Stimulated activated CD4-positive, alpha-beta T cell treated with anti-CD3 and anti-CD28 coated beads, TNF-alpha, amount 100 ng/mL, for 4 hours (primary cell): ENCODE measurements at regions not wholly inside any gene's neighbourhood (a gene's known extent, or its start where the extent isn't known, plus 50 kb on each side); places are given as distances from the start of the nearest gene placed in this dataset.

ENCODE experiments used
- DNase-seq, 3 experiments: peaks; one replicate each; pipeline ENCODE4 v3.0.0-alpha.2; 2020; ENCODE audit warnings: low read depth in 3 of 3

DNA sequence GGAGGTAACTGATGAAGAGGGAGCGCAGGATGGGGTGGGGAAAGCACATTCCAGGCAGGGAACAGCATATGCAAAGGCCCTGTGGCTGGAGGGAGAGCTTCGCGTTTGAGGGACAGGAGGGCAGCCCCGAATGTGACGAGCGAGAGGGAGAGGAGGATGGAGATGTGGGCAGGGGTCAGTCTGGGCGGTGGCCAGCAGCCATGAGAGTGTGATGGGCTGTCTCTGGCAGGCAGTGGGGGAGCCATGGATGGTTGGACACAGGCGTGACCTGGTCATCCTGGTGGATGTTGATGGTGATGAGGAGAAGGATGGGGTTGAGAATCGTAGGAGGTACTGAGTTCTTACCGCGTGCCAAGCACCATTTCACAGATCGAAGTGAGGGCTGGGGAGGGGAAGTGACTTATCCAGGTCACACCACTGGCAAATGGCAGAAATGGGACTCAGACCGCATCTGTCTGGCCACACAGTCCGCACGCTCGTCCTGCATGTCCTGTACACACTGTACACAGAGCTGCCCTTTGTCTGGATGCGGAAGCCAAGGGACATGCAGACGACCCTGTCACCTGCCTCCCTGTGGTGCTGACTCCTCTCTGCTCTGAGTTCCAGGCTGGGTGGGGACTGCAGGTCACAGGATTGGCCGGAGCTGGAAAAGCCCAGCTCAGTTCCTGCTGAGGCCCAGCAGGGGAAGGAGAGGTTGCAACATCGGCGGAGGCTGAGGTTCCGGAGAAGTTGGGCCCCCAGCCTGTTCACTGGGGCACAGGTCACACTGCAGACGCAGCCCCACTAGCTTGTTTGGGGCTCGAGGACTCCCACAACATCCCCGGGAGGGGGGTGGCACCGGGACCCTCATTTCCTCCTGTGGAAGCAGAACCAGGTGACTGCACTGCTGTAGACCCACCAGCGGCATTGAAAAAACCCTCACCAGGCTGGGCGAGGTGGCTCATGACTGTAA lies 165.6 kb upstream of the IER5L start:
- DNase-seq = no peak

DNA sequence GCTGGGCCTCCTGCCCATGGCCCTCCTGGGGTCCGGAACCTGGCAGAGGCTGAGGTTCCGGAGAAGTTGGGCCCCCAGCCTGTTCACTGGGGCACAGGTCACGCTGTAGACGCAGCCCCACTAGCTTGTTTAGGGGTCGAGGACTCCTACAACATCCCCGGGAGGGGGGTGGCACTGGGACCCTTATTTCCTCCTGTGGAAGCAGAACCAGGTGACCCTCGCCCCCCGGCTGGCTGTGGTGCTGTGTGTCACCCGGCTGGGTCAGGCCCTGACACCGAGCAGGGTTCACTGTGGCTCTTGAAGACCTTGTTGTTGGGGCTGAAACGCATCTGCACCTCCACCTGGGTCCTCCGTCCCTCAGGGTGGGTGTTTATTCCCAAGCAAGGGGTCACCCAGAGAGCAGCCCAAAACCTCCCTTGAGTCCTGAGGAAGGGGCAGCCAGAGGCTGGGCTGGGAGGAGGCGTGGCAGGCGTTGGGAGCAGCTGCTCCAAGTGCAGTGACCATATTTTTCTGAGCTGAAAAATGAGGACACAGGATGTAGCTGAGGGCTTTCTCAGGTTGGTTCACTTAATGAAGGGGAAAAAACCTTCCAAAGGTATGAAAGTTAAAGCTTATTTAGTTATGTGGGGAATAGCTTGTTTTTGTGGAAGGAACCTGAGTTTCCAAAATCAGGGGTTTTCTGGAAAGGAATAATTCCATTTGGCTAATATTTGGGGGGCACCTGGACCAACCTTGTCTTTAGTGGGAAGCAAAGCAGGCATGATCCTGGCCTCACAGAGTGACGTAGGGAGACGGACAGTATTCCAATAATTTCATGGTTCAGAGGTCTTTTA lies 164.7 kb upstream of the IER5L start:
- DNase-seq = no peak

DNA sequence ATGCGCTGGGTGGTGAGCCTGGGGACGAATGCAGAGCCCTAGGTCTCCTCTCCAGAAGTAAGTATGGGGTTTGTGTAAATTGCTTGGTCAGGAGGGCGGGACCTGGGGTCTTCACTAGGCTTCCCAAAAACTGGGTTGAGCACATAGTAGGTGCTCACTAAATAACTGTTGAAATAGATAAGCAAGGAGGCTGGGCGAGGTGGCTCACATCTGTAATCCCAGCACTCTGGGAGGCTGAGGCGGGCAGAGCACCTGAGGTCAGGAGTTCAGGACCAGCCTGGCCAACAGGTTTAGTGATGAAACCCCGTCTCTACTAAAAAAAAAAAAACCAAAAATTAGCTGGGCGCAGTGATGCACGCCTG lies 163.9 kb upstream of the IER5L start:
- no peak for DNase-seq

DNA sequence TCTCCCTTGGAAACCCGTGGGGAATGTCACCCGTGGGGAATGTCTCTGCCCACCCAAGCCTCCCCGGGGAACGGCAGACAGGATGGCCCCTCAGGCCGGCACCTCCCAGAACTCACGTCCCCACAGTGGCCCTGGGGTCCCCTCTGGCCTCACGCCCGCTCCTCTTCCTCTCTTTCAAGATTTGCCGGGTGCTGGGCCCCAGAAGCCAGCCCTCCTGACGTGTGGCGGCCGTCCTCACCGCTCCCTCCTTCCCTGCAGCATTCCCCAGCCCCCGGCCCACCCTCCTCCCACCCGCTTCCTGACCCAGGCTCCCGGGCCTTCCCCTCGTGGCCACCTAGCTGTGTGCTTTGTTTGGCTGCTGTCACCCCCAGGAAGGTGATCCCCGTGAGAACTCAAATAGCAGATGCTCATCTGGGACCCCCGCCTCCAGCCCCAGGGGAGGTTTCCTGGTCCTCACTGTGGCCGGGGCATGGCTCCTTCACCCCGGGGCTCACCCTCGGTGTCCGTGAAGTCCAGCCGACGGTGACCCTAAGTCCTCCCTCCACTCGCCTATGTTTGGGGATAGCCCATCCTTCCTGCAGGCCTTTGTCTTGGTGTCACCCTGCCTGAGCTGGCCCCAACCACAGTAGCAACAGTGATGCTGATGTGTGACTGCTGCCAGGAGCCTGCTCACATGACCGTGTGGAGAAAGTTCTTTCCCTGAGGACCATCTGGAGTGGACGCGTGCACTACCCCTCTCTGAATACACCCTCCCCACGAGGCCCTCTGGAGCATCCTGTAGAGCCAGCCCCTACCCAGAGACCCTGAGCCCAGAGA lies 163.3 kb upstream of the IER5L start:
- no peak for DNase-seq

DNA sequence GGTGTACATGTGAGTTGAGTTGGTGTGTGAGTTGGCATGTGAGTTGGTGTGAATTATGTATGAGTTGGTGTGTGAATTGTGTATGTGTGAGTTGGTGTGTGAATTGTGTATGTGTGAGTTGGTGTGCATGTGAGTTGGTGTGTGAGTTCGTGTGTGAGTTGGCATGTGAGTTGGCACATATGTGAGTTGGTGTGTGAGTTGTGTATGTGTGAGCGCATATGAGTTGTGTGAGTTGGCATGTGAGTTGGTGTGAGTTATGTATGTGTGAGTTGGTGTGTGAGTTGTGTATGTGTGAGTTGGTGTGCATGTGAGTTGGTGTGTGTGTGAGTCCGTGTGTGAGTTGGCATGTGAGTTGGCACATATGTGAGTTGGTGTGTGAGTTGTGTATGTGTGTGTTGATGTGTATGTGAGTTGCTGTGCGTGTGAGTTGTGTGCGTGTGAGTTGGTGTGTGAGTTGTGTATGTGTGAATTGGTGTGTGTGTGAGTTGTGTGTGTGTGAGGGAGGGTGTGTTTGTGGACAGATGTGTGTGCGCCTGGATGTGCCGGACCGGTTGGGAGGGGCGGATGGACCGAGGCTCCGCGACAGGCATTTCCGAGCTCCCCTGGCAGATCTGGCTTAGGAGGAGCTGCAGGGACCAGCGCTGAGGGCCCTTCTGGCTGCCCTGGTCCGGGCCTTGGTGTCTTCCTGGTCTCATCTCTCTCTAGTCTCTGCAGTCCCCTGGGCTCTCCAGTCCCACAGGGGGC lies 162.5 kb upstream of the IER5L start:
- no peak for DNase-seq

DNA sequence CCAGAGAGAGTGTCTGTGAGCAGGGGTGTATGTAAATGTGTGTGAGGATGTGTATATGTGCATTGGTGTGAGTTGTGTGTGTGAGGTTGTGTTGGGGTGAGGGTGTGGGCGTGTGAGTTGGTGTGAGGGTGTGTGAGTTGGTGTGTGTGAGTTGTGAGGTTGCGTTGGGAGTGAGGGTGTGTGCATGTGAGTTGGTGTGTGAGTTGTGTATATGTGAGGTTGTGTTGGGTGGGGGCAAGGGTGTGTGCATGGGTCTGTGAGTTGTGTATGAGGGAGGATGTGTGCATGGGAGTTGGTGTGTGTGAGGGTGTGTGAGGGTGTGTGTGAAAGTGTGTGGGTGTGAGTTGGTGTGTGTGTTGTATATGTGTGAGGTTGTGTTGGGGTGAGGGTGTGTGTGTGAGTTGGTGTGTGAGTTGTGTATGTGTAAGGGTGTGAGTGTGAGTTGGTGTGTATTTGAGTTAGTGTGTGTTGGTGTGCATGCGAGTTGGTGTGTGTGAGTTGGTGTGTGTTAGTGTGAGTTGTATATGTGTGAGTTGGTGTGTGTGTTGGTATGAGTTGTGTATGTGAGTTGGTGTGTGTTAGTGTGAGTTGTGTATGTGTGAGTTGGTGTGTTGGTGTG lies 161.6 kb upstream of the IER5L start:
- DNase-seq = no peak

DNA sequence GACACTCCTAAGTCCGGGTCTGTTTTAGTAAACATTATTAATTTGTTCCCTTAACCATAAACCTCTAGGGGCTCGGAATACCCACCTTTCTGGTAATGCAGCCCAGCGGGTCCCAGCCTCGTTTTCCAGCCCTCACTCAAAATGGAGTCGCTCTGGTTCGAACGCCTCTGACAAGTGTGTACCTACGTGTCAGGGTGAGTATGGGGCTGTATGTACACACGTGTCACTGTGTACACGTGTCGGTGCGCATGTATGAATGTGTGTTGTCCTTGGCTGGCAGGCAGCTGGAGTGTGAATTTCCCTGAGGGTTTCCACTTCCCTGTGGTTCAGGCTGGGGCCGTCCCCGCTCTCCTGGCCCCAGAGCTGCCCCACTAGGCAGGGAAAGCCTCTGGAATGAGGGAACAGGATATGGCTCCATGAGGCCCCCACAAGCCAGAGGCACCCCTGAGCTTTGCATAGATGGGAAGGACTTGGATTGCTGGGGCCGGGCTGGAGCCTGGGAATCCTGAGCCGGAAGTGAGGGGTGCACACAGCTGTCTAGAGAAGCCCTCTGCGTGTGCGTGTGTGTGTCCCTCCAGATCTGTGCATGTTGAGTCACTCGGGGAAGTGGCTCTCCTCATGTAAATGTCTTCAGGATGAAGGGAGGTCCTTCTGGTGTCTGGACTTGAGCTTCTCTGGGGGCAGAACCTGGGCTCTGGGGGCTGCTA lies 160.8 kb upstream of the IER5L start:
- no peak for DNase-seq

DNA sequence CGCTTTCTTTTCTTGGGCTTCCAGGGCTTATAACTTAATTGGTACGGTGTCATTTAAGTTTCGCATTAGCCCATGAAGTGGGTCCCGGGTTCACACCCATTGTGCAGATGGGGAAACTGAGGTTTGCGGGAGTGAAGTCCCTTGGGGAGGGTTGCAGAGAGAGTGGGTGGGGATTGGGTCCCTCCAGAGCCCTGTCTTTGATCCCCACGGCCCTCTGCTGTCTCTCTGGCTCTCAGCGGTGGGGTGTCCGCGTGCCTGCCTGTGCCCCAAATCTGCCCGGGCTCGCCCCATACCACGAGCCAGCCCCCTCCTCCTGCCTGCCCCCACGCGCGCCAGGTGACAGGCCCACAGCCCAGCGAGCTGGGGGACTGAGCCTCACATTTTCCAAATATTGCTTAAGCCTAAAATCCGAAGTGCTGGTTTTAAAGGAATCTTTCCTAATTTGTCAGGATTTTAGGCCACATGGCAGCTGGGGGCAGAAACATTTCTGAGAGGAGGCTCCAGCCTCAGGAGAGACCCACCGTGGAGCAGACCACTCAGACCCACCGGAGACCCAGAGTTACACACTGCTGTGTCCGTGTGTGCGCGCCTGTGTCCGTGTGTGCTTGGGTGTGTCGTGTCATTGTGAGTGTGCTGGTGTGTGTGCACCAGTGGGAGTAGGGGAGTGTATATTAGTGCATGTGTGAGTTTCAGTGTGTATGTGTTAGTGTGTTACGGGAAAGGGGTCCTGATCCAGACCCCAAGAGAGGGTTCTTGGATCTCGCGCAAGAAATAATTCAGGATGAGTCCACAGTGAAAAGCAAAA lies 159.5 kb upstream of the IER5L start:
- DNase-seq = no peak

DNA sequence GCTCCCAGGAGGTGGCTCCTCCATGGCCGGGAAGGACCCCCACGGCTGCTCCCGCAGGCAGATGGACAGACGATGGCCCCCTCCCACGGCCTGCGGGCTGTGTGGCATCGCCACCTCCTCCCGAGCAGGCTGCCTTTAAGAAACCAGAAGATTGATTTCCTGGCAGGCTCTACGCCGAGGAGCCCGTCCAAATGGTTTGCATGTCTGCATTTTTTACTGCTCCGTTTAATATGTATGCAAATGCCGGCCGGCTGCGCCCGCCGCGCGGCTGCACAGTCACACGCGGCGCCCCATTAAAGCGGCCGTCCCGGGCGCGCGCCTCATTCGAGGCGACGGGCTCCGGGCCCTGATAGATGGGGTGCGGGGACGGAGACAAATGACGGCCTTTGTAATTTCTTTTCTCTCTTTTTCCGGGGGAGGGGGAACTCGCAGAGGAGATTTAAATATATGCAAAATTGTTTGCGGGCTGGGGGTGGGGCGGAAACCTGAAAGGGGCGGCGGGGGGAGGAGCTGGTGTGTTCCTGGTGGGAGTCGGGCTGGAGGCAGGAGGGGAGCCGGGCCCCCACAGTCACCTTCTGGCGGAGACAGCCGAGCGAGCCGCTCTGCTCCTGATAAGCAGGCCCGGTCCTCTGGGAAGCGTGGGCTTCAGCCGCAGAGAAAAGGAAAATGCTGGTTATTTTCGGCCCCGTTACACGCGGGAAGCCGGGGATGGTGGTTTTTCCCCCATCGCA lies 158.7 kb upstream of the IER5L start:
- no peak for DNase-seq

DNA sequence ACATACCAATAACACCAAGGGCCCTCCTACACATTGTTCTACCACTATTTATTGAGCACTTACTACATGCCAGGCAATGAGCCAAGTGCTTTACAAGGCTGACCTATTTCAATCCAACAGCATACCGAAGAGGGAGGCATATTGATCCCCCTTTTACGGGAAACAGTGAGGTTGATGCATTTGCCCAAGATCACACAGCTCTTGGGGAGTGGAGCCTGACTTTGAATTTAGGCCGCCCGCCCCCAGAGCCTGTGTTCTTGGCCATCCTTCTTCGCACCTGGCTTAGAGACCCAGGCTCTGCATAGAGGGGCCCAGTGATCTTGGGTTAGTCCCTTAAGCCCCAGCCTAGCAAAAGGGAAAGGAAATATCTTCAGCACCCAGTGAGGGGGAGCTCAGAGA lies 158.1 kb upstream of the IER5L start:
- no peak for DNase-seq

DNA sequence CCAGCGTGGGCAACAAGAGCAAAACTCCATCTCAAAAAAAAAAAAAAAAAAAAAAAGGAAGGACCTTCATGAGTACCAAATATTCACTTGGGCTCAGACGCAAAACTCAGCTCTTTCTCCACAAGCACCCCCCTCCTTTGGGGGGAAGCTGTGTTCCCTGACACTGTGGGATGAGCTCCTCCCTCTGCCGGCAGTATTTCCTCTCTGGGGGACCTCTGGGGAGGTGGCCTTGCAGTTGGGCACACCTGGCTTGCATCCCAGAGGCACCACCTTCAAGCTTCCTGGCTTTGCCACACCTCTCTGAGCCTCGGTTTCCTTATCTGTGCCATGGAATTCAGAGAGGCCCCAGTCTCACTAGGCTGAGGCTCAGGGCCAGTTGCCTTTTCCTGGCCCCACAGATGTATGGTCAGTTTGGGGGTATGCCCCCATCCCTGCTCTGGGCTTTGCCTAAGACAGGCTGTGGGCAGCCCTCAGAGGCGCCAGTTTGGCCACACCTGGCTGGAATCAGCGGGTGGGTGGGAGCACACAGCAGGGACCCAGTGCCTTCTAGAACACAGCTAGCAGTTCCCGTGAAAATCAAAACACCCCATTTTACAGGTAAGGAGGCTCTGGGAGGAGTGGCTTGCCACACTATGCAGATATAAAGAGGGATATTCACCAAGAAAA lies 157.5 kb upstream of the IER5L start:
- DNase-seq = no peak

DNA sequence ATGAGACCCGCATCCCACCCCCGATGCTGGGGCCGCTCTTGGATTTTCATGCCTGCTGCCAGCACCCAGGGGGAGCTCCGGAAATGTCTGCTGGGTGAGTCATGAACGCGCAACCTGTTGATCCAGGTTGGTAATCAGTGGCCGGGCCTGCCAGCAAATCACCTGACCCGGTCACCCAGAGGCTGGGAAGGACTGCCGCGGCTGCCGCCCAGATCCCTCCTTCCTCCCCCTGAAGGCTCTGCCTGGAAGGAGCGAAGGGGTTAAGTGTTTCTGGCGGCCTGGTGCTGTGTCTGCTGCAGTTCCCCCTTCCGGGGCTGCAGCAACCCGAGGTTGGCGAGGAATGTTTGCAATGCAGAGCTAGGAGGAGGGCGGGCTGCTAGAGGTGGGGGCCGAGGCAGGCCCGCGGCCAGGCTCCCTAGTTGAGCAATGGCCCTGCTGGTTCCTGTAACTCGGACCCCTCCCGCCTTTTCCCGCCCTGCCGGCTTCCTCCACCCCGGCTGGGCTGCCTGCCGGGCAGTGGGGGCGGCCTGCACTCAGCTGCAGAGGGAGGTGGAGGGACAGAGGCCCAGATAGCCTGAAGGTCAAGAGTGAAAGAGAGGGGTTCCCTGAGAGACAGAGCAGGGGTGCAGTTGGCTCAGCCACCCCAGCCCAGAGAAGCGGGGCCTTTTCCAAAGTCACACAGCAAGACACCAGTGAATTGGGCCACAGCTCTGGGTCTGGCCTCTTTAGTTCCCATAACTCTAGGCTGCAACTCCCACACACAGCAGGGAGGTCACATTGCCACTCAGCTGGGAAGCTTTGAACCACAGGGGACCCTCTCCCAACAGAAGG lies 156.3 kb upstream of the IER5L start:
- no peak for DNase-seq

DNA sequence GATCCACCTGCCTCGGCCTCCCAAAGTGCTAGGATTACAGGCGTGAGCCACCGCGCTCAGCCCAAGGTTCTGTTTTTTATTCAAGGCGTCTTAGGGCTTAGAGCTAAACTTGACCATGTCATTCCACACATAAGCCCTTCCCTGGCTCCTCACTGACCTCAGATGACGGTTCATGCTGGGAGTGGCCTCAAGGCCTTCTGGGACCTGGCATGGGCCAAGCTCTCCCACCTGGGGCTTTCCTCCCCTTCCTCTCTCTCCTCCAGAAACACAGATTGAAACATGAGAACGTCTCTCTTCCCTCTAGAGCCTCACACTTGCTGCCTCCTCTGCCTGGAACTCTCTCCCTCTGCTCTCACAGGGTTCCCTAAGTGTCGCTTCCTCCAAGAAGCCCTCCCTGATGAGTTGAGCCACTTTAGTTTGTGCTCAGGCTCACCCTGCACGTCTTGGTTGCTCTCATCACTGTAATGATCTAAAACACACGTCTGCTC lies 155.6 kb upstream of the IER5L start:
- no peak for DNase-seq

DNA sequence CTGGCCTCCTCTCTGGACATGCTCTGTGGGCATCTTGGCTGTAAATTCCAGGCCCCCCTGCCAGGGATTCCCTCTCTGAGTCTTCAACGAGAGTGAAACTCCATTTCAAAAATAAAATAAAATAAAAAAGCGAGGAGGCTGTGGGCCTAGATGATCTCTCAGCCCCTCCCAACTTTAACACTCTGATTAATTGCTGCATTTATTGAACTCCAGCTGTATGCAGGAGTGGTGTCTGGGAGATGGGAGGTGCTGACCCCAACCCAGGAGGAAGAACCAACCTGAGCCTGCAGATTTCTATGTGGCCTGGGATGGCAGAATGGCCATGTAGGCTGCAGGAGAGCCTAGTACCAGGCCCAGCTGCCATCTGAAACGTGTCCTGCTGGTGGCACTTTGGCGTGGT lies 154.5 kb upstream of the IER5L start:
- no peak for DNase-seq

DNA sequence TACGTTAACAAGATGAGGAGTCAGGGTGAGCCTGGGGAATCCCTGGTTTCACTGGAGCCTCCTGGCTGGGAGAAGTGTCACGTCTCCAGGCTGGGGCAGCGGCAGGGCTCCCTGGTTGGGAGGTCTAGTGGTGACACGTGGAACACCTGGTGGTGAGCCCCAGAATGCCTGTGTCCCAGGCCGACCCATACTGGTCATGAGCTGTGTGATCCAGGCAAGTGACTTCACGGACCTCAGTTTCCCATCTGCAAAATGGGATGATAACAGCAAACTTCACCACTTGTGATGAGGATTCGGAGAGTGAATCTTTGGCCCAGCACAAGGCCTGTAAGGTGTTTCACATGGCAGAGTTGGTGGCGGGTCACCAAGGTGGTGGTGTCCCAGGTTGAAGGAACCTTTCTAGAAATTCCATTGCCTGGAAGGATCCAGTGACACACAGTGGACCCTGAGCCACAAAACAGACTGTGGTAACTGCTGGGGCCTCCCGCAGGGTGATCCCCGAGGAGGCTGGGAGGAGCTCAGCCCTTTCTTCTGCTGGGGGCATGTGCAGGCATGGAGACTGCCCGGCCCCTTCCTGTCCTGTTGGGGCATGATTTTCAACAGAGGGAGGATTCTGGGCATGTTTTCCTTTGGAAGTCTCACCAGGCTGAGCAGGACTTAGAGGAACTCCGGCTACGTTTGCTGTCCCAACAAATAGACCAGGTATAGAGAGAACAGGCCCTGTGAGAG lies 153.9 kb upstream of the IER5L start:
- DNase-seq = no peak

DNA sequence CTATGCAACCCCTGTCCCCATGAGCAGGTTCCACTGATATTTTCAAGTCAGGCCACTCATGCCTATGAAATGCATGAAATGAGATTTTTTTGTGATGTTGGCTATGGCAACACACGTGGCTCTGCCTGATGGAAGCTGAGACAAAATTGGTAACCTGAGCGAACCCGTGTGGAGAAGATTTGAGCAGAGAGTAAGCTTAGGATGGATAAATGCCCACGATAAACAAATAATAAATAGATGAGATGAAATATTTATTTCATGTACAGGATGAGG lies 153.4 kb upstream of the IER5L start:
- DNase-seq = no peak
